DMS153 (cell line): ENCODE measurements at regions not wholly inside any gene's neighbourhood (a gene's known extent, or its start where the extent isn't known, plus 50 kb on each side); places are given as distances from the start of the nearest gene placed in this dataset.
"Not testable (repeated sequence)": the region's sequence is repeated elsewhere in the genome, so short reads cannot be mapped to it uniquely, and the experiment has no call there.

Source experiments
- DNase-seq: peaks from one replicate; lab custom pipeline; 2025; lab: John Stamatoyannopoulos, UW

DNA sequence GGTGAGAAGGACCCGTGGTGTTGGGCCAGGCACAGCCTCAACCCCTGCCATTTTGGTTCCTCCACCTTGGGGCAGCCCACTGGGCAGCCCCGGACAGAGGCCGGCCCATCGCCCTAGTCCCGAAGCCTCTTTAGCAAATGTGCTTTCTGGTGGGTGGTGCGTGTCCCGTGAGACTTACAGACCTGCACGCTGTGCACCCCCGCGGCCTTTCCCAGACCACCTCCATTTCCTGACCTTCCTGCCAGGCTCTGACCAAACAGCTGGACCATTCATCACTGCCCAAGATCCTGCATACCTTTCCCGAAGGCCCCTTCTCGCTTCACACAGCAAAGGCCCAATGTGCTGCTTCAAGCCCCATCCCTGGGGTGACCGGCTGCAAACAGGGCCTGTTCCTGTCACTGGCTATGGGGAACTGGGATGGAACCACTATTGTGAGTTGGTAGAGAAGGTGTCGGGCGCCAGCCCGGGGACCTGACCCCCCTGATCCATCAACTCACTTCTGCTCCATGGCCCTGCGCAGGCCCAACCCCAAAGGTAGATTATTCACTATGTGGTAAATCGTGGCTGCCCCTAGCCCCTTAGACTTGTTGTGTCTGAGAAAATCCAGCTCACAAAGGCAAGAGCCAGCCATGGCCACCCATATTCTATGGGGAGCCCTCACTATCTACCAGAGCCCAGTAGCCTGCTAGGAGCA, 341.0 kb downstream of the EIPR1 start:
- no peak for DNase-seq

DNA sequence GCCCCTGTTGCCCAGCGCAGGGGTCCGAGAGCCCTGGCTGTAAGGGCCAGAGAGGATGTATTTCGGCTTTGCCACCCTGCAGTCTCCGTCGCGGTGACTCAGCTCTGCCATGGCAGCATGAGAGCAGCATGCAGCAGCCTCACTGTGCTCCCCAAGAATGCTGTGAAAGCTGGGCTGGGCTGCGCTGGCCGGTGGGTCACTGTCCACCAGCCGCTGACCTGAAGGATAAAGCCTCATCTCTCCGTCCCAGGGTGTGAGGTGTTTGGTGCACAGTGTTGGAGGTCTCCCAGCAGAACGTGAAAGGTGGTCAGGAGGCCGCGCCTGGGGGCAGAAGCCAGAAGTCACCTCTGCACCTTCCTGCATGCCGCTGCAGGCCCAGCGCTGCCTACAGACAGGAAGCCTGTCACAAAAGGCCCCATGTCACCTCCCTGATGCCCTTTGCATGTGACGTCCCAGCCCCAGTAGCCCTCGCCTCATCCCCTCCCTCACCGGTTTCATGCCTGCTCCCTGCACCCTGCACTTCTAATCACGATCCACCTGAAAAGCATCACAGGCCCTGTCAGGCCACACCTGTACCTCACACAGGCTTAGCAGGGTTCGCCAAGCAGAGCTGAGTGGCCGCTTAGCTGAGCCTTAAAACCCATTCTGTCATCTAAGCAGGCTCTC, 342.1 kb downstream of the EIPR1 start:
- no peak for DNase-seq

DNA sequence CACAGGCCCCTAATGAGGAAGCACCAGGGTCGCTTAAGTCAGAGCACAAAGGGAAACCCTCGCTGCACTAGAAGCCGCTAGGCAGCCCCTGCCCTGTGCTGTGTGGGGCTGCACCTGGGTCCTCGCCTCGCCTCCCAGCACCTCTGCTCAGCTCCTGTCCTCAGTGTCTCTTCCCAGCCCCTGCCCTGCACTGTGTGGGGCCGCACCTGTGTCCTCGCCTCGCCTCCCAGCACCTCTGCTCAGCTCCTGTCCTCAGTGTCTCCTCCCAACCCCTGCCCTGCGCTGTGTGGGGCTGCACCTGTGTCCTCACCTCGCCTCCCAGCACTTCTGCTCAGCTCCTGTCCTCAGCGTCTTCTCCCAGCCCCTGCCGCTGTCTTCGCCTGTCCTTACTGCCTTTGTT, 342.8 kb downstream of the EIPR1 start:
- DNase-seq: no peak

DNA sequence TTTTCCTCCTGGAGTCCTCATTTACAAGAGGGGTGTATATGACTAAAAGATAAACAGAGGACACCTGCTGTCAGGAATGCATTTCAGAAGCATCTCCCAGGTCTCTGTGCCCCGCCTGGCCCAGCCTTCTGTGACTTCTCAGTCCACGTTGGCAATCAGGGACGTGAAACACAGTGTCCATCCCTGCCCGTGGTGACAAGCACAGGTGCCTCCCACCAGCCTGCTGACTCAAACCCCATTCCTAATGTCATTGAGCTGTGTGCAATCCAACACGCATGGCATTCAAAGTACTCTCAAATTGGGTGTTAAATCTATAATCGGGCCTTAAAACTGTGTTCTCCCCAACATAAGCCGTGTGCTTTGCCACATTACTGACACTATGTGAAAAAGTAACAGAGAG, 343.2 kb downstream of the EIPR1 start:
- no peak for DNase-seq

DNA sequence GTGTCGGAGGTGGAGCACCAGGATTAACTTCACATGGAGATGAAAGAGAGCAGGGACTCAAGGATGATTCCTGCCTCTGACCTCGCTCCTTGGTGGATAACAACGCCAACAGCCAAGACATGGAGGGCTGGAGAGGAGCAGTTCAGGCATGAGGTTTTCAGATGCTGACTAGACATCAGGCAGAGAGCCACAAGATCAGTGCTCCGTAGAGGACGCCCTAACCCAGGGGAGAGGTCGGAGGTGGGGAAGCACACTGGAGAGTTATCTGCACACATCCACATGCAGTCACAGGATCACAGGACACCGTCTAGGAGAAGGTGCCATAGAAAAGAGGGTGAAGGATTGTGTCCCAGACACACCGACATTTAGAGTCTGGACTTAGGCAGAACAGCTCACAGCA, 344.3 kb downstream of the EIPR1 start:
- no peak for DNase-seq

DNA sequence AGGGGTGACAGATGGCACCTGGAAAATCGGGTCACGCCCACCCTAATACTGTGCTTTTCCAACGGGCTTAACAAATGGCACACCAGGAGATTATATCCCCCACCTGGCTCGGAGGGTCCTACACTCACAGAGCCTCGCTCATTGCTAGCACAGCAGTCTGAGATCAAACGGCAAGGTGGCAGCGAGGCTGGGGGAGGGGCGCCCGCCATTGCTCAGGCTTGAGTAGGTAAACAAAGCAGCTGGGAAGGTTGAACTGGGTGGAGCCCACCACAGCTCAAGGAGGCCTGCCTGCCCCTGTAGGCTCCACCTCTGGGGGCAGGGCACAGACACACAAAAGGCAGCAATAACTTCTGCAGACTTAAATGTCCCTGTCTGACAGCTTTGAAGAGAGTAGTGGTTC, 346.8 kb downstream of the EIPR1 start:
- not testable (repeated sequence) for DNase-seq

DNA sequence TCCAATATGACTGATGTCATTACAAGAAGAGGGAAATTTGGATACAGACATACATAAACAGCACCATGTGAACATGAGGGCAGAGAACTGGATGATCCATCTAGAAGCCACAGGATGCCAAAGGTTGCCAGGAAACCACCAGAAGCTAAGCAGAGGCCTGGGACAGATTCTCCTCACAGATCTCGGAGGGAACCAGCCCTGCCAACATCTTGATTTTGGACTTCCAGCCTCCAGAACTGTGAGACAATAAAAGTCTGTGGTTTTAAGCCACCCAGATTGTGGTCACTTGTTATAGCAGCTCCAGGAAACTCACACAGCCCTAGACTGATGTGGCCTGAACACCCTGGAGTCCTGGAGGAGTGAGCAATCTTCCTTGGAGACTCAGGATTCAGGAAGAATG, 351.6 kb downstream of the EIPR1 start:
- DNase-seq: no peak

DNA sequence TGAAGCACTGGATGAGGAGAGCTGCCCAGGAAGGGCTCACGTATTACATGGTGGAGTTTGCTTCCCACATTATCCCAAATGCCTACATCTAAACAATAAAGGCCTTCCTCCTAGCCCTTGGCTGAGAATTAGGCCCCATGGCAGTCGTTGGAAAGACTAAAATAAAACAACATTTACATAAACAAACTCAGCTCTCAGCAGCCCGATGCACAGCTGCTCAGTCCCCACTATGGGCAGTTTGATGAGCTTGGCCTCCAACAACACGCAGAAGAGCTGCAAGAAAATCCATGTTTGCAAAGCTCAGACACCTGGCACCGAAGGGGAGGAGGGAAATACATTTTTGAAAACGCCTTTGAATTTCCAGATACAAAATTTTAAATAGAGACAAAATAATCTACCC, 352.4 kb downstream of the EIPR1 start:
- peak; percentile 40 for DNase-seq

DNA sequence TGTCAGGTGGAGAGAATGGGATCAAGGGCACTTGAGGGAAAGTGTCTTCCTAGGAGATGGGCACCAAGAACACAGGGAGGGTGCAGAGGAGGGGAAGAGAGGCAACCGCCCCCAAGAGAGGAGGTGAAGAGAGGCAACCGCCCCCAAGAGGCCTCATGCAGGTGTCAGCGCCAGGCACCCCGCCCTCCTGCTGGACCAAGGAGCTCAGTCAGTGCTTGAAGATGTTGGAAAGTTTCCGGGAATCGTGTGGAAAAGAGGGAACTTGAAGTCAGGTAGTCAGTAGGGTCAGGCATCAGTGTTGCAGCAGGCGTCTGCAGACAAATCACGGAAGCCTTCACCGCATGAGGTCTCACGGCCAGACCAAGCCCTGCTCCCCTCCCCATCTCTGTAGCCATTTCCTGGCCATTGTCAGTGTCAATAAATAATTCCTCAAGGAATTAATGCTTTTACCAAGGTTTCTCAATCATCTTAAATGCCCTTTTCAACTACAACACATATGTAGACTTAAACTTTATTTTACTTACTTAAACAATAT, 353.1 kb downstream of the EIPR1 start:
- DNase-seq: no peak

DNA sequence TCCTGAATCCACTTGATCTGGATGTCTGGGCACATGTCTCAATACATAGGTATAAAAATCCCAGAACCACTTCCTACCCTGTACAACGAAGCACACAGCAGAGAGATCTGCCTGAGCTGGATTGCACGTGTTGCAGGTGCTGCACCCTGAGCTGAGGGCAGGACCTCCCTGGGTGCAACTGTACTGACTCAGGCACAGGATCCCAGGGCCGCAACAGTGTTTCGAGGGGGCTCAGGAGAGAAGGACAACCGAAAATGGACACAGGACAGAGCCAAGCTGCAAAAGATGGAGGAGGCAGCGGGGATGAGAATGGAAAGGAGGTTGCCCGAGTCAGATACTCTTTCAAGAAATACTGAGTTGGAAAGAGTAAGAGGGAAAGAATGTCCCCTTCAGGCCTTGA, 354.1 kb downstream of the EIPR1 start:
- no peak for DNase-seq

DNA sequence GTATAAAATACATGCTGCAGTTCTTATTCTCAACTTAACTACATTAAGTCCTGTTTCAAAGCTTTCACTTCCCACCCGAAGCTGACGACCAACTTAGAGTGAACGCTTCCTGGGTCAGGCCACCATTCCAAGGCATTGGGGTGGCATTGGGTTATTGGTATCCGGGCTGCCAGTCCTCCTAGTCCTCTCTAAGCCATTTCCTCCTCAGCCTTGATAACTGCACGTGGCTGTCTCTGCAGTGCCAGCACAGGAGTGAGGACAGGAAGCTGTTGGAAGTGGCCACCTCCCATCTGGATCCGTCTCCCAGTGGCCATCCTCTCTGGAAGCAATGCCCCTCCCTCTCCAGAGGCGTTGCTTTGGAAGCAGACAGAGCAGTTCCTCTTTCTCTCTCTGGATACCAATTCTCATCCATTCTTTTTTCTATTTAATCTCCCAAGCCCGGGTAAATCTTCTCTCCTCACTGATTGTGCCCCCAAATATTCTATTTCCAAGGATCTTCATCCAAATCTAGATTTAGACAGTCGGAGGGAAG, 354.7 kb downstream of the EIPR1 start:
- DNase-seq: no peak

DNA sequence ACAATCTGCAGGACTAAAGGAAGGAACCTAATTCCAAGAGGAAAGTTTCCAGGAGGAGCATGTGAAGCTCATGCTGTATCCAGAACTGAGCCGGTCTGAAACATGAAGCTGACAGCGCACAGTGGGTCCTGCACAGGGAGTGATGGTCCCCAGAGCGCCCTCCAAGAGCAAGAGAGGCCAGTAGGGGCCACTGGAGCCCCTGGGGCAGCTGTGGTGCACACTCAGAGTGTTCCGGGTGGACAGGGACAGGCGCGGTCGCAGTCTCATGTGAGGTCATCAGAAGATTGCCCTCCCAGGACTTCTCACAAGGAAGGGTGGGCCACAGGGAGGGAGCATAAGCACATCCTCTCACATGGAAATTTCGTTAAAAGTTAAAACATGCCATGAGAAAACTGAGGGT, 355.9 kb downstream of the EIPR1 start:
- no peak for DNase-seq

DNA sequence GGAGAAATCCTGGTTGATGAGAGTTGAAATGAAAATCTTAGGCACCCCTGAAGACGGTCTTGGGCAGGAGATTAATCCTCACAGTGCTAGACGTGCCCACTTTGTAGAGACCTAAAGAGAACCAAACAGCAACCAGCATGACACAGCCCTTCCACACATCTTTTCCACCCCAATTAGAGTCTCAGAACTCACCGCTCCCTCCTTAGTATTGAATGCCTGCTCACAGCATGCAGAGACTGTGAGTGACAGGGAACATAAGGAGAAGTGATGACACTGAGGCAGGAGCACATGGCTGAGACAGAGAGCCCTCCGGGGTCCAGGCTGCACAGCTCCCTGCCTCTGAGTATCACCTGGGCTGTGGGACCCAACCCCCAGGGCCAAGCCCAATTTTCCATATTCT, 367.6 kb downstream of the EIPR1 start:
- no peak for DNase-seq

DNA sequence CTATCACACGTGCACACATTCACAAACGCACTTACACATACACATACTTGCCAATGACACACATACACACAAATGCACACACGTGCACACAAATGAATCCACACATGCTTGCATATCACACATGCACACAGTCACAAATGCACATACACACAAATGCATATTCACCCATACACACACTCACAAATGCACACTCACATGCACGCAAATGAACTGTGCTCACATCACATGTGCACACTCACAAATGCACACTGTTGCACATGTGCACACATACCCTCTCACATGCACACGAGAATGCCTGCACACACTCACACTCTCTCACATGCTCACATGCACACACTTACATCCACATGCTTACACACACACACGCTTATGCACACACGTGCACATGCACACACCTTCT, 368.1 kb downstream of the EIPR1 start:
- DNase-seq: no peak

DNA sequence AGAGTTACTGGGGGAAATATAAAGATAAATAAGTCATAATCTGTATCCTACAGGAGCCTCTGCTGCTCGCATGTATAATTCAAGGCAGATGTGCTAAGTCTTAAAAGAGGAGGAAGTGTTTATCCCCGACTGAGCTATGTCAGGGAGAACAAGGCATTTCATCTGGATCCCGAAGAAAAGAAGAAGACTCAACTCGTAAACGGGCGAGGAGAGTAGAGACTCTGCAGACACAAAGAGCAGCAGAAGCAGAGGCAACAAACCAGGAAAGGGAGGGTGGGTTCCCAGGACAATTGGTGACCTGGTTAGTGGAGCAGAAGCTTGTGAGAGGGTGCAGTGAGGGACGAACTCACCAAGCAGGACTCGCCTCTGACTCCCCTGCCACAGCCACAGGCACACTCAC, 368.6 kb downstream of the EIPR1 start:
- no peak for DNase-seq

DNA sequence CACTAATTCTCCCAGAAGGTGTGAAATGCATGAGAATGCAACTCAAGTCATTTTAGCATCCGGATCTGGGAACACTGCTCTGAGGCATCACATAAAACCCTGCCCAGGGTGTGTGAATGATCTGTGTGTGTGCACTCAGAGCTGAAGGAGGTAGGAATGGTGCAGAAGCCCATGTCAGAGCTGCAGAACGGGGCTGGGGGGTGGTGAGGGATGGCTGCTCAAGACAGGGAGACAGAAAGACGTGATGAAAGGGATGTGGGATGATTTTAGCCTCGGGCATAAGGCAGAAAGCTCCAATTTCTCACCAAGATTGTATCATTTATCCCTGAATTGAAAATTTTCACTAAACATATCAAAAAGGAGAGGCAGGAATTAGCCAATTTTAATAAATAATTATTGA, 369.1 kb downstream of the EIPR1 start:
- no peak for DNase-seq

DNA sequence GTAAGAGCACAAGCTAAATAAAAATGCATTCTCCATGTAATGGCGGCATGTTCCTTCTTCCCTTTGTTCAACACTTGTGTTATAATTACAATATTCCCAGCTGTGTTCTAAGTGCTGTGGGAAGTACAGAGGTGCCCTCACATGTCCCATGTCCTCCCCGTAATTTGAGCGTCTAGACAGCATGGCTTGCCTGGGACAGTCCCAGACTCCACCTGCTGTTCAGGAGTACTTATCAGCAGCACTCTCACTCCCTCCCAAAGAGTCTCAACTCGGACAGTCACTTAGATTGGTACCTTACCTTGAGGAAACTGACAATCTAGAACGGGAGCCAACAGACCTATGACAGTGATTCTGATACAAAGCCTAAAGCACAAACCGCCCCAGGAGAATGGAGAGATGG, 370.5 kb downstream of the EIPR1 start:
- DNase-seq: no peak

DNA sequence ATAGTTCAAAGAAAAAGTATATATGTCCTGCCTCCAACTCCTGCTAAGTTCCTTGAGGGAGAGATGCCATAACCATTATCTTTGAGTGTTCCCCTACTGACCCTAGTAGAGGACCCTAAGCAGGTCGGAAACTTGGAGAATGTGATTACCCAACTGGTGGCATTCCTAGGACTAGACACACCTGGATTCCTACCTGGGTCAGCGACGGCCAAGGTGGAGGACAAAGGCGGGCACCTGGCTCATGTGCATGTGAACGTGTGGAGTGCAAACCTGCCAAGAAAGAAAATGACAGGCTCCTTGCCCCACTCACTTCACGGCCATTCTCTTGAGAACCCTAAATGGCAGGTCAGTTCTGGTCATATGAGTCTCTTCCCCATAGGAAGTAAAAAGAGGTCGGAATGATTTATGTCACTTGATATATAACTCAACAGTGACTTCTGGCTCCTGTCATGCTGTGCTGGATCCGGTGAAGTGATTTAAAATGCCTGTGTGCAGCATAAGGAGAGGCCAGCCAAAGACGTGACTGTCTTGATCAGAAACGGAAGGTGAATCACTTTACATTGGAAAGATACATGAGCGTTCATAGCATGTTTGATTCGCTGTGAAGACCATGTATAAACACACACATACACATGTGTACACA, 371.6 kb downstream of the EIPR1 start:
- DNase-seq: no peak

DNA sequence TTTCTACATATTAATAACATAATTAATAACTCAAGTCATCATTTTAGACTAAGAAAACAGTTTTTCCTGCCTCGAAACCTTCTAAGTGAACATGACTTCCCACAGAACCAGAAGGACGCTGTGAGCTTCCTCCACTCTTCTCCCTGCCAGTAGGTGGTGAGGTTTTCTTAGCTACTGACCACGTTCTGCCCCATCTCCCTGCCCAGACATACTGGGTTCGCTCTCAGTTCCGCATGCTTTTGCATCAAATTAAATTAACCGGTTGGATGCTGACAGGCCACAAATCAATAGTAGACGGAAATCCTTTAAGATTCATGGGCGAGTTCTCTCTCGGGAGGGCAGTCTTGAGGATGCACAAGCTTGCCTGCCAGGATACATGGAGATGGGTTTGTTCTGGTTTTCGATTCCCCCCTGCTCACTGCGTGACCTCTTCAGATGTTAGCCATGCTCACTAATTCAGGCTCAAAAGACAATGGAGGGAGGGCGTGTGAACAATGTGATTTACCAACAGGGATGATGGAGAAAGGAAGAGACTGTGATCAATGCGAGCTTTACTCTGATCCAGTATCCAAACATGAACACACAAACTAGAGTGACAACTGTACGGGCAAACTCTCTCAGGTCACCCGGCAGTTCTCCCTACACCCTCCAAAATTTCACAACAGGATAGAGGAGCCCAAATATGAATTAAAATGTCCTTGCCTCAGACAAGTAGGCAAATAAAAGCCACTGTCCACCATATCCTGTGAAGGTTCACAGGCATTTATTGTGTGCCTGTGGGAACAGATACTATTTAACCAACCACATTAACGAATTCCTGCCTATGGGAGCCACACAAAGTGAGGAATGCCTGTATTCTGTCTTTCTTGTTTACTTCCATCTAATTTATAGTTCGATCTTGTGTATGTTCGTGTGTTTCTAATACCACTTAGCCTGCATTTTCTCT, 375.7 kb downstream of the EIPR1 start:
- peak; percentile 8 for DNase-seq

DNA sequence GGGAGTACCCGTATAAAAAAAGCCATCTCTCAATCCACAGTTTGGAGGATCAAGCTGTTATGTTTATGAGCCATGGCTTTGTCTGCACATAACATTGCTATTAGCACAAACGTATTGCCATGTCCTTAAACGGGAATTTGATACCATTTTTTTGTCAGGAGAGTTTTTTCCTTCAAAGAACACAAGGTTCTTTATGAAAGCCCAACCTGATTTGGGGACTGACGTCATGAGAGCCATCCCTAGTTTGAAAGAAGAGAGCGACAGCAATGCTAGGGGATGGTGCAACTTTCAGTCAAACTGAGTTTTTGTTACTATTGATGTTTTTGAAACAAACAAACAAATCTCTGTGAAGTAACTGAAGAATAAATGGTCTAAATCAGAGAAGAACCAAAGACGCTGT, 376.6 kb downstream of the EIPR1 start:
- DNase-seq: no peak

DNA sequence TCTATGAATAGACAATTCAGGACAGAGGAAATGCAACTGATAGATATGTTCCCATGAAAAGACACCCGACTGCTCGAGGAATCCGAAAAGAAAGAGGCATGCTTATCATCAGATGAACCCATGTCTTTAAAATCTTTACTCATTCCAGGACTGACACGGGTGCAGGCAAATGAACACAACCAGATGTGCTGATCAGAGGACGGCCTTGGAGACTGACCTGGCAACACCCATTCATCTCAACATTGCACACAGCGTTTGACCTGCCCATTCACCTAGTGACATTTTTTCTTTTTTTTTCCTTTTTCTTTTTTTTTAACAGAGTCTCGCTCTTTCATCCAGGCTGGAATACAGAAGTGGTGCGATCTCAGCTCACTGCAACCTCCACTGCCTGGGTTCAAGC, 377.5 kb downstream of the EIPR1 start:
- no peak for DNase-seq

DNA sequence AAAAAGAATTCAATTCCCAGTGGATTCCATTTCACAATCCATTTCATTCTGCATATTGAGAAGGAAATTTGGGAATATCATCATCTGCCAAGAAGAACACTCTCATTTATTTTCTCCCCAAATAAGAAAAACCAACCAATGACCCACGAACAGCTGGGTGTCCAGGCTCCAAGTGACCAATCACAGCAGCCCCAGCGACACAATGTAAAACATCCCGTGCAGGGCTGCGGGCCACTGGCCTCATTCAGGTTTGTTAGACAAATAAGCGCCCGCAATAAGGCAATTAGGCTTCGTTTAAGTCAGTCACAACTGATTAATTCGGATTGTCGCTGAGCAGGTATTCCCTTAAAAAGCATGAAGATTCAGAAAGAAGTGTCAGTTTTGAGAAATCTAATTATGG, 378.6 kb downstream of the EIPR1 start:
- no peak for DNase-seq
